Retinal pigment epithelial cell (primary cell): ENCODE measurements at regions not wholly inside any gene's neighbourhood (a gene's known extent, or its start where the extent isn't known, plus 50 kb on each side); places are given as distances from the start of the nearest gene placed in this dataset.

ENCODE experiments used
- DNase-seq: peaks from one replicate; pipeline ENCODE4 v3.0.0-alpha.2; 2010; ENCODE audit warnings: low read depth
- H3K4me3 ChIP-seq: 2 replicates; pipeline ENCODE4 v1.5.1; 2011; ENCODE audit warnings: mild to moderate bottlenecking, low read length, control low read depth, moderate library complexity
- TF ChIP-seq, protein P1 (sequence below): conservative IDR thresholded peaks from 2 replicates; pipeline ENCODE4 v1.5.1; 2011; ENCODE audit warnings: low read depth, low read length, control low read depth, inconsistent platforms

DNA sequence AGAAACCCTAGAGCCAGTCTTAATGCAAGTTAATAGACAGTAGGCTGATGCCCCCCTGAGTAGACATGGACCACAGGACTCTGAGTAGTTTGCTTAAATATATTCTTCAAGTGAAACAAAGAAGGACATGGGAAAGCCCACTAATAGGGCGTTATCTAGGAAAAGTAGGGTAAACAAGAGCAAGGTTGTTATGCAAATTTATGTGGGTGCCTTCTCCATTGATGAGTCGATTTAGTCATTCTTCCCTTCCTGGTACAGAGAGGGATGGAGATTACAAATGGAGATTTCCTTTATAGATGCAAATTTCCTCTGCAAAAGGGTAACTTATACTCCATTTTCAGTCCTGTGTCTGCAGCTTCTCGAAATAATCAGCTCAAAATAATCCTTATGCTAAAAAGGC is 262.0 kb downstream of the CD83 start:
- DNase-seq = no peak
- TF ChIP-seq, protein P1, sequence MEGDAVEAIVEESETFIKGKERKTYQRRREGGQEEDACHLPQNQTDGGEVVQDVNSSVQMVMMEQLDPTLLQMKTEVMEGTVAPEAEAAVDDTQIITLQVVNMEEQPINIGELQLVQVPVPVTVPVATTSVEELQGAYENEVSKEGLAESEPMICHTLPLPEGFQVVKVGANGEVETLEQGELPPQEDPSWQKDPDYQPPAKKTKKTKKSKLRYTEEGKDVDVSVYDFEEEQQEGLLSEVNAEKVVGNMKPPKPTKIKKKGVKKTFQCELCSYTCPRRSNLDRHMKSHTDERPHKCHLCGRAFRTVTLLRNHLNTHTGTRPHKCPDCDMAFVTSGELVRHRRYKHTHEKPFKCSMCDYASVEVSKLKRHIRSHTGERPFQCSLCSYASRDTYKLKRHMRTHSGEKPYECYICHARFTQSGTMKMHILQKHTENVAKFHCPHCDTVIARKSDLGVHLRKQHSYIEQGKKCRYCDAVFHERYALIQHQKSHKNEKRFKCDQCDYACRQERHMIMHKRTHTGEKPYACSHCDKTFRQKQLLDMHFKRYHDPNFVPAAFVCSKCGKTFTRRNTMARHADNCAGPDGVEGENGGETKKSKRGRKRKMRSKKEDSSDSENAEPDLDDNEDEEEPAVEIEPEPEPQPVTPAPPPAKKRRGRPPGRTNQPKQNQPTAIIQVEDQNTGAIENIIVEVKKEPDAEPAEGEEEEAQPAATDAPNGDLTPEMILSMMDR = no peak
- H3K4me3 ChIP-seq = no peak overlapping the region

DNA sequence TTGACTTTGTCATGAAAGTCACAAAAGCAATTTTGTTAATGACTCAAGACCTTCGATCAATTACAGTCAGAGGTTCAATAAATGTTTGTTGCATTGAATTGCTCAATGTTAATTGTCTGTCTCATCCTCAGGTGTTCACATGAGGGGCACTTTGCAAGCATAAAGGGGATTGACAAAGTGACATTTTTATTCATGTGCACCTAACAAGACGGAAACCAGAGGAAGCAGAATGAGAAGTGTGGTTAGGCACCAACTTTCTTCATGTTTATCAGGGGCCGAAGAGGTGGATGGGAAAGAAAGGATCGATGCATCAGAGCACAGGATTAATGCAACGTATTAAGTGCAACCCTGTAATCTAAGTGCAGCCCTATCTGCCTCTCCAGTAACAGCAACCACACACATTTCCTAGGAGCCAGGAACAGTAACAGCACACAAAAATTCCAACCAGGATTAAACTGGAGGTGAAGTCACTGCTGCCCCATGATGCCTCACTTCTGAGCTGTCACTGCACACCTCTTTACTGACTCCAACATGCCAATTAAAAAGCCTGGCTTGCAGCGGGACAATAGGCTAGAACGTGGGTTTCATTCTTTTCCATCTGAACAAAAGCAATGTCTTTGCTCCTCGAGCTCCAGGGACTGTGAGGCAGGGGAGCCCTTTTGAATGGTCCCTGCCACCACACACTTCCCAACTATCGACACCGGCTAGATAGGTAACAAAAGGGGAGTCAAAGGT is 262.7 kb downstream of the CD83 start:
- TF ChIP-seq, protein P1 = no peak
- peak overlapping the region; percentile 2 for H3K4me3 ChIP-seq

DNA sequence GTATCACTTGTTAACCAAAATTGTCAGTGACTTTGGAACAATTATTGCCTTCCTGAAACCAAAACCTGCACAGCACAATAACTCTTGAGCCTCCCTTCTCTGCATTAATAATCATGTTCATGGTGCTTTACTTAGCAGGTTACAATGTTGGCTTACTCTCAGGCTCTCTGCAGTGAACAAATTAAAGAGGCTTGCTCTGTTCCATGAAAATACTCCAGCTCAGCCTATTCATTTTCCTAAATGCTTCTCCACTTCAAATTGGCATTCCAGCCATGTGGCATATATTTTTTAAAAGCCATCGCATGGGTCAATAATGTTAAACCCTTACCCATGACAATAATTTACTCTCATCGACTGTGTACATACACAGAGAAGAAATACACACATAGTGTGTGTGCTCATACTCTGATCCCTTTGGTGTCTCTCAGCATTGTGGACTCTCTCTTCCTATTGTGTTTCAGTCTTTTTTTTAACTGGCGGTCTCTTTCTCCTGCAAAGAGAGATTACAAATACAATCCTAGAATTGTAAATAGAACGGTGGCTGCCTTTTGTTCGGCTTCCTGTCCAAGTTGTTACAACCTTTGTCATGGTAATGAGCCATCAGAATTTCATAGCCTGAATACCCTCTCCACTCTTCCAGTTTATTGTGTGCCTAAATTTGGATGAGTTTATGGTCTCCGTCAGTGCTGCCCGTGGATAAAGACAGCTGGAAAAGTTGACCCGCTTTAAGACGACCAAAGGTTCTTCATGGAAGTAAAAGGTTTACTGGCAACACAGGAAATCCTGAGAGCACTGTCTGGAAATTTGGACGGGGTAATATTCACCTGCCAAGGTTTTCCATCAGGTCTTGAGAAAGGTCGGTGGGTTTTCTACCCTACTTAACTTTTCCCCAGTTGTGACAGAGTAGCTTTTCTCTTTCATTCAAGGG is 263.6 kb downstream of the CD83 start:
- no peak for DNase-seq
- no peak overlapping the region for H3K4me3 ChIP-seq
- TF ChIP-seq, protein P1 = no peak

More for the DNA sequence above, 262.7 kb downstream of the CD83 start:
- peak; percentile 57 for DNase-seq

DNA sequence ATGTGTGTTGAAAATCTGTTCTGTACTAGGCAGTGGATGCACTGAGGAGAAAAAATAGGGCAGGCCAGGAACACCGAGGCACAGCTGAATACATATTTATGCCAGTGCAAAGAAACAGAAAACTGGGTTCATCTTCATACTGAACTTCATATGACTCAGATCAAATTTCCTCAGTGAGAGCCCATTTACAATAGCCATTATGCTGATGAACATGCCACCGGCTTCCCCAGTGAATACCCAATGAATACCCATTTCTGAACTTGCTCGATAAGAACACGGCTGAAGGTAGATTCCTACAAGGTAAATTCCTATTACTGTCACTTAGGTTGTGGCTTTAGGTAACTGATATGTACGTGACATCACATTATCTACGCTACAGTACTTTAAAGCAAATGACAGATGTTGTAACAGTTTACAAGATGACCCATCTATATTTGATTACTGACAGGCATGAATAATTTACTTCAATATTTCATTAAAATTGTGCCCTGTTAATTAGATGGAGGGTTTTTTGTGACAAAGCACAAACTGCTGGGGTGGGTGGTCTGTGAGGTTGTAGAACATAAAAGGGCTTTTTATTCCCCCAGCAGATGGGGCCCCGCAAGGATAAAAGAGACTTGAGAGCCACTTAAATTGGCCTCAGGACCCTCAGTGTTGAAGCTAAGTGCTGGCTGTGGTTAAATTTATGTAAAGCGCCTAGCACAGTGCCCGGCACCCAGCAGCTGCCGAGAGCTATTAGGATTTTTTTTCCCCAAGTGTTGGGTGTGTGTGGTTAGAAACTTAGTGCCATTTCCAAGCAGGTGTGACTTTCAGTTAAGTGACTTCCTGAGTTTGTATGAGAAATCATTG is 264.5 kb downstream of the CD83 start:
- no peak overlapping the region for H3K4me3 ChIP-seq
- DNase-seq = no peak
- TF ChIP-seq, protein P1 = no peak

DNA sequence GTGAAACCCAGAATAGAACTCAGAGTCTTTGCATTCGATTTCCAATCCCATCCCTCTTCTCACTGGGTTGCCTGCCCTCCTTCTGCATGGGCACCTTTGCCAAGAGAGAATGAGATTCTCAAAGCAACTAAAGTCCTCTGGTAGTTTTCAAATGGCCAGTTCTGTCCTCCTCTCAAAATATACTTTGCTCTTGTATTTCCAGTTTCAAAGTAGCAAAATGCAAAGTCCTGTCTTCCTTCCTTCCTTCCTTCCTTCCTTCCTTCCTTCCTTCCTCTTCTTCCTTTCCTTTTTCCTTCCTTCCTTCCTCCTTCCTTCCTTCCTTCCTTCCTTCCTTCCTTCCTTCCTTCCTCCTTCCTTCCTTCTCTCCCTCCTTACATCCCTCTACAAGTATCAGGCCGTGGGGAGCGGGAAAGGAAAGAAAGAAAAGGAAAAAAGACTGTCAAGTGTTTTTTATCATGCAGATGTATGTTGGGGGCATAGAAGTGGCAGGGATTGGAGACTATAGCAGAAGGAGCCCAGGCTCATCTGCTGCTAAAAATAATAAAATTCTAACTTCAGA is 265.2 kb downstream of the CD83 start:
- DNase-seq = no peak
- no peak overlapping the region for H3K4me3 ChIP-seq
- TF ChIP-seq, protein P1 = no peak

DNA sequence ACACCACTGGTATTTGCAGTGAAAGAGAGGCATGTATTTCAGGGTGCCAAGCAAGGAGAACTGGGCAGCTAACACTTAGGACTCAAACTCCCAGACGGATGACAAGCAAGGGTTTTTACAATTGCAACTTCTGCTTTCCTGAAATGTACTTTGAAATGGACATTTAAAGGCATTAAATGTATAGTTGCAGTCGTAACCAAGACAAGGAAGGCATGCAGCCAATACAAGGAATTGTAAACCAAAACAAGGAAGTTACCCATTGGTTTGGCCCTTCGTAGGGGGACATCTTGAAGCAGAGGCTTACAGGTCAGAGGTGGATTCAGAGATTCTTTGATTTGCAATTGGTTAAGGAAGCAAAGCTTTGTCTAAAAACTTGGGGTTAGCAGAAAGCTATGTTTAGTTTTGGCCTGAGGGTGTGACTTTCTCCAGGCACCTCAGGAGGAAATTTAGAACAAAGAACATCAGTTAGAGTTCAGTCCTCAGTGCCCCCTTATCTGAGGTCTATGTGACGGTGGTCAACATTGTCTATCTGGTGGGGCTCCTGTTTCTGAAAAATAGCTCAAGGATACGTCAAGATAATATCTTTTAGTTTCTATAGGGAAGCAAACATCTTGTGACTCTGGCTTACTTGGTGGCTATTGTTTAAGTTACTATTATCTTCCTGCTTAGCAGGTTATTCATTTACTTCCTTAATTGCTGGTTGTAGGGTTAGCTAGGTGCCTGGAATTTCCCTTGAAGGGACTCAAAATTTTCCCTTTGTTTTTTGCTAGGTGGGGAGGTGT is 266.0 kb downstream of the CD83 start:
- TF ChIP-seq, protein P1 = no peak

More for the DNA sequence above, 266.0 kb downstream of the CD83 start:
- H3K4me3 ChIP-seq = no peak overlapping the region
- DNase-seq = no peak
